T-helper 22 cell (primary cell): ENCODE measurements at regions not wholly inside any gene's neighbourhood (a gene's known extent, or its start where the extent isn't known, plus 50 kb on each side); places are given as distances from the start of the nearest gene placed in this dataset.
"Not testable (repeated sequence)": the region's sequence is repeated elsewhere in the genome, so short reads cannot be mapped to it uniquely, and the experiment has no call there.

ENCODE experiments used
- DNase-seq: peaks from one replicate; pipeline ENCODE4 v3.0.0-alpha.2; 2020; ENCODE audit warnings: low read depth

GRCh38 chr16:29182501-29182900 is 197.6 kb downstream of the LAT start:
- no peak for DNase-seq

- not testable (repeated sequence) for DNase-seq
These were observed 197.1 kb downstream of the LAT start for GRCh38 chr16:29181921-29182411.

- not testable (repeated sequence) for DNase-seq
These were observed 196.5 kb downstream of the LAT start for GRCh38 chr16:29181254-29181780.

GRCh38 chr16:29180206-29180600 is 195.4 kb downstream of the LAT start:
- DNase-seq: not testable (repeated sequence)

DNA sequence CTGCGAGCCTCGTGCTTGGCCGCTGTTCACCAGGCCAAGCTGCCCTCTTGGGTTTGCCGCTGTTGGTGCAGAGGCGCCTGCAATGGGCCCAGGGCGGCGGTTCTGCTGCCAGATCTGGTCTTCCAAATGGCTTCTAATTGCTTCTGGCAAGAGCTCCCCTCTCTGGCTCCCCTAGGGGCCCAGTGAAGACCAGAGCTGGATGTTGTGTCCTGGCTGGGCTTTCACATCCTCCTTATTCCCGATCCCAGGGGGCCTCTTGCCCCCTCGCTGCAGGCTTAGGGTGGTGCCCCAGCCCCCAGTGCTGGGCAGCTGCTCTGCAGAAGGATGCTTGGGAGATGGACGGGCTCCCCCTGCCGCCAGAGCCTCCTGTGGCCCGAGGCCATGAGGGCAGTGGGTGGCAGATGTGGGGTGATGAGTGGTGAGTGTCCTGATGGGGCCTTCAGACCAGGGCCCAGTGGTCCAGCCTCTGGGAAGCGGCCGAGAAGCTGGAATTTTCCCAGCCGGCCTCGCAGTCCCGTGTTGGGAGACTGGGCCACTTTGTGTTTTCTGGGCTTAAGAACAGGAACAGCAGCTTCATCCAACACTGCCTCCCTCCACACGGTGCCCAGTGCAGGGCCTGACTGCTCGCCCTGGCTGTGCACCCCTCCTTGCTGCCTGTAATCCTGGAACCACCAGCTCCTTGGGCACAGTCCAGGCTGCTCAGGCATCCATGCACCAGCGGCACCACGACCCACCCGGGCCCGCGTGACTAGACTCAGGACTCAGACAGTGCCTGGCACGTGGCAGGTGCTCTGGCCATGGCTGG is 194.8 kb downstream of the LAT start:
- DNase-seq: not testable (repeated sequence)

DNA sequence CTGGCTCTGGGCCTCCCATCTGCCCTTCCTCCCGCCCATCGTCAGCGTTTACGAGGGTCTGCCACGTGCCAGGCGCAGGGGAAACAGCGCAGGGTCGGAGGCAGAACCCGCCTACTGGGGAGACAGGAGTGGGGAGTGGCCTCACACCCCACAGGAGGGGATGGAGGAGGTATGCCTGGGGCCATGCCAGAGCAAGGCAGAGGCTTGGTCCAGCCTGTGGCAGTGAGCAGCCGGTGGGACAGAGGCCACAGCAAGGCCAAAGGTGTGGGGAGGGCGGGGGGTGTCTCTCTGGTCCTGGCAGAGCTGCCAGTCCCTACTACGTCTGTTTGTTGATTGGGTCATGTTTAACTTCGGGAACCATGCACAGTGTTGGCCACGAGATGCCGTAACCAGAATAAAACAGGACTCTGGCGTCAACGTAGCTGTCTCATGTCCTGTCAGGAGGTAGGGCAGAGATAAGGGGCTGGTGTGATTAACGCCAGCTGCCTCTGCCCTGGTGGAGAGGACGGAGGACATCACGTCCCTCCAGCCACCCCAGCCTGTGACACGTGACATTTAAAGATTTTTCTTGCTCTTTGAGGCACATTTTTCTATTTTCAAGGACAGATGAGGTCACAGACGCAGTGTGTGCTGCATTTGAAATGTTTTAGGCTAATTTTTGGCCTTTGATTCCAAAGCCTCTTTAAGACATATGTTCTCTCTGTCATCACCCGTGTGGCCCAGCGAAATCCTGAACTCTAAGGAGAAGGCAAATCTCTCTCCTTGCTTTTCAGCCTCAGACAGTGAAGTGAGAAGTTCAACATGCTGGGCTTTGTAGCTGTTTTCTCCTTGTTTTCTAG is 193.3 kb downstream of the LAT start:
- DNase-seq: not testable (repeated sequence)

DNA sequence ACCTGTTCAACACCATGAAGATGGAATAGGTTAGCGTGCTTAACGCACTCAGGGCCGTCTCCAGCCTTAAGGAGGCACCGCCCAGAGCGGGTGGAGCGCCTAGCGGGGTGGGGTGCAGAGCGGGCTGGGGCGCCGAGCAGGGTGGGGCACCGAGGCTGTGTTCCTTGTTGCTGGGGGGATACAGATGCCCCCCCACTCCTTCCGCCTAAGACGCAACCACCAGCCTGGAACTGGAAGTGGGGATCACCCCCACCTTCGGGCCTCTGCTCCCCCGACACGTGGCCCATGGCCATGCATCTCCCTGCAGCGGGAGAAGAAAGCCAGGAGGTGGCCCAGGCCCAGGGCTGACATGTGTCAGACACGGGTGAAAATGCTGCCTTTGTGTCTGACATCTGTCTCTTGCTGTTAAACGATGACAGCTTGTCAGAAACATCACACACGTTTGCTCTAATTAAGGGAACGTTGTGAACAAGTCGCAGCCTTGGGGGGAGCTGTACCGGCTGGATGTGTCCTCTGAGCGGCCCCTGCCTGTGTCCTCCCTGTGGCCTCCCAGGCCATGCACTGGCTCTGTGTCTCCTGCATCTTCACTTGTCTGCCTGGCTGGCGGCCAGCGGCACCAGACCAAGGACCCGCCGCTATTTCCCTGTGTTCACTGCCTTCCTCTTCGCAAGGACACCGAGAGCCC is 192.5 kb downstream of the LAT start:
- not testable (repeated sequence) for DNase-seq

- not testable (repeated sequence) for DNase-seq
These were observed 192.0 kb downstream of the LAT start for GRCh38 chr16:29176822-29177202.

GRCh38 chr16:29176154-29176470 is 191.3 kb downstream of the LAT start:
- not testable (repeated sequence) for DNase-seq

DNA sequence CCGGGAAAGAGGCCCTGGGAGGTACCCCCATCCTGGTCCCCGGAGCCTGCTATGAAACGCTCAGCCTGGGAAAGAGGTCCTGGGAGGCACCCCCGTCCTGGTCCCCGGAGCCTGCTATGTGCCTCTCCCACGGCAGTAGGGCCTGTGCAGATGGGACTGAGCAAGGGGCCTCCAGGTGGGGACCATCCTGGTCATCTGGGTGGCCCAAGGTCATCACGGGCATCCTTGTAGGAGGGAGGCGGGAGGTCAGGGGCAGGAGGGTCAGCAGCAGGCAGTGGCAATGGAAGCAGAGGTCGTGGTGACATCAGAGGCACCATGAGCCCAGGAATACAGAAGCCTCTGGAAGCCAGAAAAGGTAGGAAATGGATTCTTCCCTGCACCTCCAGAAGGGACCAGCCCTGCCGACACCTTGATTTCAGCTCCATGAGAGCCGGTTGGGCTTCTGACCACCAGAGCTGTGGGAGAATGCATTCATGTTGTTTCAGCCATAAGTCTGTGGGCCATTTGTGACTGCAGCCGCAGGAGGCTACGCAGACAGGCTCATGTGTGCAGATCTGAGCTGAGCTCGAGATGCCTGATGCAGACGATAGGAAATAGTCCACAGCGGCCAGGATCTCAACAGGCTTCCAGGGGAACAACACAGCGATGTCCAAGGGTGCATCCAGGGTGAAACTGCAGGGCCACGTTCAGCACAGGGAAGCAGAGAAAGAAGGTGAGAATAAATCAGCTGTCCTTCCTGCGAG is 190.7 kb downstream of the LAT start:
- DNase-seq: not testable (repeated sequence)

DNA sequence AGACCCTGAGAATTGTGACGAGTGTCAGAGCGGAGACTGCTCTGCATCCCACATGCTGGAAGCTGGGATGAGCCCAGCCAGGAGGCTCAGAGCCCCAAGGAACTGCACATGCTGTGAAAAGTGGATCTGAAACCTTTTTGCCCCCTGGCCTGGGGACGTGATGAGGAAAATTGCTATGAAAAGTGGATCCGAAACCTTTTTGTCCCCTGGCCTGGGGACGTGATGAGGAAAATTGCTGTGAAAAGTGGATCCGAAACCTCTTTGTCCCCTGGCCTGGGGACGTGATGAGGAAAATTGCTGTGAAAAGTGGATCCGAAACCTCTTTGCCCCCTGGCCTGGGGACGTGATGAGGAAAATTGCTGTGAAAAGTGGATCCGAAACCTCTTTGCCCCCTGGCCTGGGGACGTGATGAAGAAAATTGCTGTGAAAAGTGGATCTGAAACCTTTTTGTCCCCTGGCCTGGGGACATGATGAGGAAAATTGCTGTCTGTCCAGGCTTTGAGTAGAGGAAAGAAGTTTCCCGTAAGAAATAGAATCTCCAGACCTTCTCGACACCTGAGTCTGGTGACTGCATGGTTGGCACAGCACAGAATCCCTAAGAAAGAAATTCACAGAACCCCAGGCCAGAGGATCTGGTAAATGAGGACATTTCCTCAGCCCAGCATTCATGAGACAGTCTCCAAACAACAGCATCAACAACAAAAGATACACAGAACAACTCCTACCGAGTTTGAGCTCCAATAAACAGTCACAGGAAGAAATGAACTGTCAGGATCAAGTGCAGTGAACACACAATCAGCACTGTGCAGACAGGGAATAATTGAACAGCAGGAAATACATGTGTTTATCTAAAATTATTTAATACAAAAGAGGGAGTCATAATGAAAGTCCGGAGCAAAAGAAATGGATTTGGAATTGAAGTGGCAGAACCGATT is 188.8 kb downstream of the LAT start:
- DNase-seq: not testable (repeated sequence)

- DNase-seq: not testable (repeated sequence)
These were observed 187.4 kb downstream of the LAT start for GRCh38 chr16:29172098-29172724.

DNA sequence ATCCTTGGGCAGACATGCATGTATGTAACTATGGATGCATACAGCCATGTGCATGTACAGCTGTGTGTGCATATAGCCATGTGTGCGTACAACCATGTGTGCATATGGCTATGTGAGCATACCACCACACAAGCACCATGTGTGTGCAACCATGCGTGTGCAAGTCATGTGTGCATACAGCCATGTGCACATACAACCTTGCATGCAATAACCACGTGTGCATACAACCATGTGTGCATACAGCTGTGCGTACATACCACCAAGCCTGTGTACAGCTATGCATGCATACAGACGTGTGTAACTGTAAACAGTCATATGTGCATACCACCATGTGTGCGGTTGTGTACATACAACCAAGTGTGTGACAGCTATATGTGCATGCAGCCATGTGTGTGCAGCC is 186.4 kb downstream of the LAT start:
- not testable (repeated sequence) for DNase-seq

GRCh38 chr16:29170393-29171119 is 185.7 kb downstream of the LAT start:
- DNase-seq: not testable (repeated sequence)

DNA sequence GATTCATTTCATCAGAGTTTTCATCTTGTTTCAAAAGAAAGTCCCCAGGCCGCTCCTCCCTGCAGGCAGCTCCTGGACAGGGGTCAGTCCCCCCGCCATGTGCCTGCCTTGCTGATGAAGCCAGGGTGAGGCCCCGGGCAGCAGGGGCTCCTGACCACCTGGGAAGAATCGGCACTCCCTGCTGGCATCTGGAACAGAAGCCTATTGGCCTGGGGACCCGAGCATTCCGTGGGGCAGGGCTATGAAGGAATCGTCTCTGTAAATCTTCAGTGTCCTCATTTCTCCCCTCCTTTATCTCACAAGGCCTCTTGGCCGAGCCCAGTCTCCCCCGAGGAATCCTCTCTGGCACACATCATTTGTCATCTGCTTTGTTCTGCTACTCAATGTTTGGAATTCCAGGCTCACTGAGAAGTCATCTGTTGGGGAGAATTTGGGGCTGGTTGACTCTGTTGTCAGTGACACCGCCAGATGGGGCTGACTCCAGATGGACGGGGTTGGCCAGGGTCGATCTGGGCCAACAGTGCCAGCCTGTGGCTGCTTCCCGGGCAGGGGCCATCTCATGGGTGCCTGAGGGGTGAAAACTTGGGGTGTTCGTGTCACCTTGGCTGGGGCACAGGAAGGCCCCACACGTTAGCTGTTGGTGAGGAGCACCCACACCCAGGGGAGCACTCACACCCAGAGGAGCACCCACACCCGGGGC is 184.6 kb downstream of the LAT start:
- not testable (repeated sequence) for DNase-seq

GRCh38 chr16:29168515-29169259 is 183.8 kb downstream of the LAT start:
- not testable (repeated sequence) for DNase-seq

GRCh38 chr16:29164442-29165089 is 179.7 kb downstream of the LAT start:
- DNase-seq: not testable (repeated sequence)
